M059J (cell line): ENCODE measurements at regions not wholly inside any gene's neighbourhood (a gene's known extent, or its start where the extent isn't known, plus 50 kb on each side); places are given as distances from the start of the nearest gene placed in this dataset.
"Not testable (repeated sequence)": the region's sequence is repeated elsewhere in the genome, so short reads cannot be mapped to it uniquely, and the experiment has no call there.

ENCODE experiments used
- DNase-seq: peaks from one replicate; pipeline ENCODE4 v3.0.0-alpha.2; 2012; ENCODE audit warnings: low read depth

DNA sequence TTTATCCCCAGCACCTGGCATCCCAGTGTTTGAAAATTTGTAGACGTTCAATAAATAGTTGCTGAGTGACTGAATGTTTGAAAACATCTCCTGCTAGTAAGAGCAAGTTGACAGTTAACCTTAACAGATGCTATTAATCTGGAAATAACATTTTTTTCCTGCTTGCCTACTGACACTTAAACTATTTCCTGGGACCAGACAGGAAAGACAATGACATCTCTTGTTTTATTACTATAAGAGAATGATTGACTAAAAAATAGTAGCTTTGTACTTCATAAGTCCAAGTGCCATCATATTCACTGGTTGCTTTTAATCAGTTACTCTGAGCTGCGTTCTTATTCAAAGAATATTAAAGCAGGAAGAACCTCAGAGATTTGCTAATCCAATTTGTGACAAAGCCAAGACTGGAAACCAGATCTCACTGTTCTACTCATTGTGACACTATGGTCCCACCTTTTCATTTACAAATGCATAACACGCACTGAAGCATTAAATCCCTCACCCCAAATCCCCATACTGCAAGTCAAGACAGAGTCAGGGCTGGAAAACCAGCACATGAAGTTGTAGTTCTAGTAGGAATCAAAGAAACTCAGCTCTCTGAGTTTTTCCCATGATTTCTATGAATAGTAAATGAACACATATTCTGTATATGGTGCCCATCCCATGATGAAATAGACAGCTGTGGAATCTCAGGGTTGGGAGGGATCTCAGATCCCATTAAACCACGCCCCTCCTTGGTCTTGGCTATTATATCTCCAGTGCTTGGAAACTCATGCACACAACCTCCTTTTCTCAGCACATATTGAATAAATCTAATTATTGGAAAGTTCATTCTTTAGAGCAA is 212.7 kb upstream of the P2RY1 start:
- no peak for DNase-seq

DNA sequence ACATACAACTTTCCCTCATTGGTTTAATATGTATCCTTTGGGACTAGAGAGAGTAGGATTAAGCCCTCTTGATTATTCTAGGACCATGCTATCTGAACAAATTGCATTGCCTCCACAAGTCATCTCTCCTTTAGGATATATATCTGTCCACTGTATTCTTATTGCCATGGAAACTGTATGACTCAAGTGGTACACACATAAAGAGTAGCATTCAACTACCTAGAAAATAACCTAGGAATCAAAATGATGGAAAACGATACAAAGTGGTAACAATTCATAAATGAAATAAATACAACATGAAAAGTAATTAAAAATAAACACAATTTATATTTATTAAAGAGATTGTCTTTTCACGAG is 212.1 kb upstream of the P2RY1 start:
- DNase-seq, result peak; percentile 9

DNA sequence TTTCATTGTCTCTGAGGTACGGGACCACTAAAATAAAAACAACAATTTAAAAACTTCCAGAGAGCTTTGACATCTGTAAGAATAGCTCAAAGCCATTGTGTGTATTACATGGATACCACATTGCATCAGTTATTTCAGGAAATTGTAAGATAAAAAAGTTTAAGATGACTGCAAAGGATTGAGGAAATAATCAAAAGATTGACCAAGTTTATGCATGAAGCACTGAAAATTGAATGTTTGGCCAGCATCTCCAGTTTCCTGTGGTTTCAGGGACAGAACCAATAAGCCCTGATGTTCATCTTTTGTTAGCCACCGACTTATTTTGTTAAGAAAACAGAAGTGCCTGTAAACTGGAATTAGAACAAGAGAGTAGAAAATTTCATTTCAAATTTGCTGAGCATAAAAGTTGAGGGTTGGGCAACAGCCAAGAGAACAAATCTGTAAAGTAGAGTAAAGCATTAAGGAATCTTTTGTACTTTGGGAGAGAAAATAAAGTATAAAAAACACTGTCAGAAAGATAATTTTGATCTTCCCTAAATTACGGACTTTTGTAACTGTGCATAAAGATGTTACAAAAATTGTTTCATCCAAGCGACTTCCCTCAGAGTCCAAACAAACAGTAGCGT is 211.5 kb upstream of the P2RY1 start:
- no peak for DNase-seq

DNA sequence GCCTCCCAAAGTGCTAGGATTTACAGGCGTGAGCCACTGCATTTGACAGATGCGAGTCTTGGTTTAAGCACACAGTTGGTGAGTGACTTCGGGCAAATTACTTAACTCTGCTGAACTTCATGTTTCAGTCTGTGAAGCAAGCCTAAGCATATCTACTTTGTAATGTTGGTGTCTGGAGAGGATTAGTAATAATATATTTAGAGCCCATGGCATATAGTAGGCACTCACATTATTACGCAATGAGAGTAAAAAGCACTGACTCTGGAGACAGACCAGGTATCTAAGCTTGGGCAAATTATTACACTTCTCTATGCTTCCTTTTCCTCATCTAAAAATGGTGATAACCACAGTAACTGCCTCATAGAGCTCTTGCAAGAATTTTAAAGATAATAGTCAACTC is 208.7 kb upstream of the P2RY1 start:
- no peak for DNase-seq

DNA sequence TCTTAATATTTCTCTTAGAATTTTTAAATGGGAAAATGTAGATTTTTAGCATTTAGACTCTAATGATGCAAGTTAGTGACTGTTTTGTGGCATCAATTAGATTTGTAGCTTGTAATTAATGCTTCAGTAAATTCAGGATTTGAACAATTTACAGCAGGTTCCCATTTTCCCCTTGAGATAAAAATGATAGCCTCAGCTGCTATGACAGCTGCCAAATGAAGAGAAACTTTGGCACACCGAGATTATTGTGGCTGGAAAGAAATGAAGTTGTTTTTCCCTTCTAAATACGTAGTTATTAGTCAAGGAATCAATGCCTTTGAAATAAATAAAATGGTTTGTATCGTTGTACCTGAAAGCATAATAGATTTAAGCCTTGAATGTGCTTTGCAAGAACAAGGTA is 206.4 kb upstream of the P2RY1 start:
- DNase-seq, result no peak

DNA sequence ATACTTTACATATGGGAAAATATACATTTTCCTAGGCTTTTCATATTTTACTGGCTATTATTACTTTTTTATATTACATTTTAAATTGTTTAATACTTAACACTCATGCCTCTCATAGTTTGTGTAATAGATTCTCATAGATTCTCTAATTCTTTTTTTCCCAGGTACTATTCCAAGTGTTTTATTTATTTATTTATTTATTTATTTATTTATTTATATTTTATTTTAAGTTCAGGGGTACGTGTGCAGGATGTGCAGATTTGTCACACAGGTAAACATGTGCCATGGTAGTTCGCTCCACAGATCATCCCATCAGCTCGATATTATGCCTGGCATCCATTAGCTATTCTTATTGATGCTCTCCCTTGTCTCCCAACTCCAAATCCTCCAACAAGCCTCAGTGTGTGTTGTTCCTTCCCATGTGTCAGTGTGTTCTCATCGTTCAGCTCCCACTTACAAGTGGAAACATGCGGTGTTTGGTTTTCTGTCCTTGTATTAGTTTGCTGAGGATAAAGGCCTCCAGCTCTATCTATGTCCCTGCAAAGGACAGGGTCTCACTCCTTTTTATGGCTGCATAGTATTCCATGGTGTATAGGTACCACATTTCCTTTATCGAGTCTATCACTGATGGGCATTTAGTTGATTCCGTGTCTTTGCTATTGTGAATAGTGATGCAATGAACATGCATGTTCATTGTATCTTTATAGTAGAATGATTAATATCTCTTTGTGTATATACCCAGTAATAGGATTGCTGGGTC is 205.4 kb upstream of the P2RY1 start:
- DNase-seq, result no peak

DNA sequence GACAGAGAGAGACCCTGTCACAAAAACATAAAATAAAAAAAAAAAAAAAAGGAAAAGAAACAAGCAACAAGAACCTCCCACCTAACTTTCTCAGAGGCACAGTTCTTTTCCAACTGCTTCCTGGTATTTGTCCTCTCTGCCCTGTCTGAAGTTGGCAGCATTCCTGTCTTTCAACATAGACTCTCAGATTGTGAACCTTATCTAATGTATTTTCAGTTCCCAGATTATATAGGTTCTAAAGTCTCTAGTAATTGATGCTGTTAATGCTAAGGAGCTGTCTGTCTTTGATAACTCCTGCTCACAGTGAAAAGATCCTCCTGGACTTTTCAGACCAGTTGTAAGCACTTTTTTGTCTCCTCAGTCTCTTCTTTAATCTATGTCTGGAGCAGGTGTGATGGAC is 199.5 kb upstream of the P2RY1 start:
- DNase-seq, result no peak

DNA sequence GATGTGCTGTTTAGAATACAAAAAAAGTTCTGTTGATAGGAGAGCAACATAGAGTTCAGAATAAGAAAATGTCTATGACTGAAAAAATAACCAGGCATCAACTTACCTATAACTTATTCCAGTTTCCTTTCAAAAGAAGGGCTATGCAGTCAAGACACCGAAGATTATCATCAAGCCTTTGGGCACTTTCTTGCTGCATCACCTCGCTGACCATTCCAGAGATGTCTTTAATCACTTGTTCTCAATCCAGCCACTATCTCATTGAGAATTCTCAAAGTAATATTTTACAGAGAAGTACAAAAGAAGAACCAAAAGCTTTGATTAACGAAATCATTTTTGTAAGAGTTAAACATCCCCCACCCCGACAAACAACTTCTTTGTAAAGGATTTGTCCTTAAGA is 198.3 kb upstream of the P2RY1 start:
- no peak for DNase-seq

DNA sequence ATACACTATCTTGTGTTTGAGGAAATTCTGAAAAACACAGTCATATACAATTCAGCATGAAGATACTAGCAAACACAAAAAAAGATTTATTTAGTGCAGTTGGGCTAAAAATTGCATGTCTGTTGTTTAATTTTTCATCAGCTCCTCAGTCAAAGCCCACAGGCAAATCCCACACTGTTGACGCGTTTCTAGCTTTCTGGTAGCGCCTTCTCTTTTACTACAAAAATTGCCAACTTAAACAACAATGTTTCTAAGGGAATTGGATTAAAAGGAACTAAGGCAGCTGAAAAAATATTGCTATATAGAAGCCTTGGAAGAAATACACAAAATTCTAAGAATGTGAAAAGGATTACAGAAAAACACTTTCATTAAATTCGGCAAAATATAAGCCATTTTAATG is 196.7 kb upstream of the P2RY1 start:
- no peak for DNase-seq

DNA sequence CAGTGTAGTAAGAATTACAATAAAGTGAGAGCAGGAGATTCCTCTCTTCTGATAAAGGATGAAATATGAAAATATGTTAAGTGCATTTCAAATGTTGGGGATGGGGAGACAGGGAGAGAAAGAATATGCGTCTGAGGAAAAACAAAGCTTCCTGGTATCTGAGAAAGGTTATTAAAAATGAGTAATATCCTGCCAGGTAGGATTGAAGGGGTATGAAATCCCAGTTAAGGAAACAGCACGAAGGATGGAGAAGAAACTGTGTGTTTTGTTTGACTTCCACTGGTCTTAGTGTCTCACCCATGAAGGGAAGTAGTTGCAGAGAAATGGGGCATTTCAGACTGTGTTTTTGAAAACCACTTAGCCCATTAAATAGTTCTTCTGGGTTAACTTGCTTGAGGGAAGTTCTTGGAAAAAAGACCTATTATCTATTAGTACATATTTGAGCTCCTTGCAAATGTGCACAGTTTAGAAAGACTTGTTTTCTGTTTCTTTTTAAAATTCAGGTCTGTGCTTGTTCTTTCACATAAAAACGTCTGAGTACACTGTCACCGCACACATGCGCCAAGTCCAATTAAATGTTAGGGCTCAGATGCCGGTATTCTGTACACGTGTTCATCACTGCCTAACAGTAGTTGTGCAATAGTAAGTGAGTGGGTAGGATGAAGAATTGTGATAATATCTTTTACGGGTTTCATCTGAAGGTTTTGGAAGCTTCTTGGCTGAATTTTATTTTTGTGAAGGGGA is 196.1 kb upstream of the P2RY1 start:
- DNase-seq, result no peak

DNA sequence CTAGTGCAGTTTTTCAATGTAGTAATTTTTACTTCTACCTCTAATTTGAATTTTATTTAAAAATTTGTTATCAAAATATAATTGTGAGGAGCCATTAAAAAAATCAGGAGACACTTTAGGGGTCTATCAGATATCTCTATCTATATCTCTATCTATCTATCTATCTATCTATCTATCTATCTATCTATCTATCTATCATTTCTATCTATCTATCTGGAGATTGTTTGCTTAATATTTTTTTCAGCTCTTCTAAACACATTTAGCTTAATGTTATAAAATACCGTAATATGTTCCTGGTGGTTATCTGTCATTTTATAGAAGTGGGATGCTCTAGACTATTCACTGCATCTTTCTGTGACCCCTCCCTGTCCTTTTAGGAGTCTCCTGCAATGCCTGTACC is 193.7 kb upstream of the P2RY1 start:
- no peak for DNase-seq

DNA sequence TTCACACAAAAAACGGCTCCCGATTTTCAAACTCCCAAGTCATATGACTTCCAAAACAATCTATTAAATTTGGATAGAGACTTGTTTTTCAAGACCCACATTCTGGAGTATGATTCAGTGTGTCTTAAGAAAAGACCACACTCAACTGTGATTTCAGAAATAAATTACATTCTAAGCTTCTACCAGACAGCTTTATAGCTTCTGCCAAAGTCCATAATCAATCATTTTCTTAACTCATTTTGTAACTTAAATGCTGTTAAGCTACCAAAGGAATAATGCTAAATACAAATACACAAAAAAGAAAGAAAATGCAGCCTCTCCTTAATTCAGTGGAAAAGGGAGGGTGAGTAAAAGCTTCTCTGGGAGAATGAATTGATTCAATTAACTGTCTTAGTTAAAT is 192.3 kb upstream of the P2RY1 start:
- DNase-seq, result no peak

DNA sequence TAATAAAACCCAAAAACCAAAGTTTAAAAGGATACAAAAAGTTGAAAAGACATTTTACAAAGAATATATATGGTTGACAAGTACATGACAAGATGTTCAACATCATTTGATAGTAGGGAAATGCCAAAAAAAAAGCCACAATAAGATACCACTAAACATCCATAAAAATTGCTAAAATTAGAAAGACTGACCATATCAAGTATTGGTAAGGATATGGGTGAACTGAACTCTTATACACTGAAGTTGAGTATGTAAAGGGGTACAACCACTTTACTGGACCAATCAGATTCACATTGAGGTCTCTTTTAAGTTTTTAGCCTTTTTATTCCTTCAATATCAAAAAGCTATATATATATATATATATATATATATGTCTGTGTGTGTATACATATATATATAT is 190.5 kb upstream of the P2RY1 start:
- no peak for DNase-seq

DNA sequence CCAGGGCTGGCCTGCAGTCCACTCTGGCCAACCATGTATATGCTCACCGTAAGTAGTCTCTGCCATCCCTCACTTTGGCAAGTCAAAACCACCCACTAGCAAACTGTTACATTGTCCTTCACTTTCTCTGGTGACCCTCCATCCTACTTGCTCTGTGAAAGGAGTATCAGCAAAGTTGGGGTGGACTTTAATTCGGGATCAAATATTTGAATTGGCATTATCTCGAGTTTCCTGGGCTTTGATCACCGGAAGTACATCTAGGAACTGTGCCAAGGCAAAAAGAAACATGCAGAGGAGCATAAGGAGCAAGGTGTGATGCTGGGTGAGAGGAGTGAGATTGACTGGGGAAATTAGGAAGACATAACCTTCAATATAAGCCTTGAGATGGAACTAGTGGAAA is 188.9 kb upstream of the P2RY1 start:
- no peak for DNase-seq

DNA sequence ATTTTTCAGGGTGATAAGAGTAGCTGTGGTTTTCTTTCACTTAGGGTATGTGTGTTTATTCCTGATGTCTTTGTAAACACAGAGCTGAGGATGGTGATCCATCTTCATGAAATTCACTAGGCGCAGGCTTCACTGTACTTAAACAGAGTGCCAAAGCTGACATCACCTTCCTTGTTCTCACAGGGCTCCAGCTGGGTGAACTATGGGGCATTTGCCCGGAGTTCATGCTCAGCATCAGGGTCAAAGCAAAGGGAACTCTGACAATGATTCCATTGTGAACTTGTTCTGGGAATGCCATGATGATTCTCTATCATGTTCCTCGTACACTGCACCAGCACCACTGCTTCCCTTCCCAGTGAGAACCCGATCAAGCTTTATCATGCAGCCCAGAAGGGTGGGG is 184.8 kb upstream of the P2RY1 start:
- no peak for DNase-seq

DNA sequence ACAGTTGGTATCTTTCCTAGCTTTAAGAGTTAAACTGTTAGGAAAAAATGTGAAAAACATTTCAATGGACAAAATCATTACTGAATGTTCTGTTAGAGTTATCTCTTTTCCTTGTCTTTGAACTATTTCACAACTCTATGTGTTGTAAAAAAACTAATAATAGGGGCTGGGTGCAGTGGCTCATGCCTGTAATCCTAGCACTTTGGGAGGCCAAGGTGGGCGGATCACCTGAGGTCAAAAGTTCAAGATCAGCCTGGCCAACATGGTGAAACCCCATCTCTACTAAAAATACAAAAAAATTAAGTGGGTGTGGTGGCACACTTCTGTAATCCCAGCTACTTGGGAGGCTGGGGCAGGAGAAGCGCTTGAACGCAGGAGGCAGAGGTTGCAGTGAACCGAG is 184.0 kb upstream of the P2RY1 start:
- not testable (repeated sequence) for DNase-seq

DNA sequence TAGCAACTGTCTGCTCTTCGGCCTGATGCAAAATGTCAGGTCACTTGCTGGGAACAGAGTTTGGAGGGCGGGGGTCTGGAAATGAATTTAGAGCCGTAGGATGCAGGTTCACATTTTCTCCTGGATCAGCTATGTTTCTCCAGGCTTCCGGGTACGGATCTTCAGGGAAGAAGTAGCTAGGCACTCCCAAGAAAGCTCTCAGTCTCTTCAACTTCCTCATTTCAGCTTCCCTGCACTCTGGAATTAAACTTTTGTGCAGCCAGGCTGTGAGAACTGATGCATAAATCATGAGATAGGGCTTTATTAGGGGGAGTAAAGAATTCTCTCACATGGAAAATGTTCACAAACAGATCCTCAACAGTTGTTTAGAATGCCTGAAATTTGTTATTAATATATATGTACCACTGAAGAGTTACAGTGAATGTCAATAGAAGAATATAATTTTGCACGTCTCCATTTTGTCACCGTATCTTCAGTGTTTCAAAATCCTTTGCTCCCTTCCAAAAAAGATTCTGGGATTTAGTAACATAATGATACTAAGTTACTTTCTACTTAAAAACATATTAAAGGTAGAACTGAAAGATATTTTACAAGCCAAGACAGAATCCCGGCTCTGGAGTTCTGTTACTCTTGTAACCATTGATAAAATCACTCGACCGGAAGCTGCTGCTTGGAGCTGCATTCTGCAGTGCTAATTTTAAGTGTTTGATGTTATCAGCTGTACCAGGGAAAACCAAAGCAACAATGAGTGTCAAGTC is 178.5 kb upstream of the P2RY1 start:
- DNase-seq, result peak; percentile 7

DNA sequence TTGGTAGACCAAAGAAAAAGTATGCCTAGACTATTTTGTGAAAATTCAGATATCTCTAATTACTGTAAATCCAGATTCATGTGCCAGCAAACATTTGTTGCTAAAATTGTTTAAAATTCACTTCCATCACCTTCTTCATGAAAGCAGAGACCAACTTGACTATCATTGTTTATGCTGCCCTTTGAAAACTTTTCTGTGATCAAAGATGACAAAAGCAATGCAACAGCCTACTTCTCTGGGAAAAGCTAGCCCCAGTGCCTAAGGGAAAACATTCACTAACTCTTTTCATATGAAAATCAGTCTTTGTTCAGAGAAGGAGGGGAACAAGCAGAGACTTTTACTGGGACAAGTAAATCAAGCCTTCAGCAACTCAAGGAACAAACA is 178.0 kb upstream of the P2RY1 start:
- DNase-seq, result no peak

DNA sequence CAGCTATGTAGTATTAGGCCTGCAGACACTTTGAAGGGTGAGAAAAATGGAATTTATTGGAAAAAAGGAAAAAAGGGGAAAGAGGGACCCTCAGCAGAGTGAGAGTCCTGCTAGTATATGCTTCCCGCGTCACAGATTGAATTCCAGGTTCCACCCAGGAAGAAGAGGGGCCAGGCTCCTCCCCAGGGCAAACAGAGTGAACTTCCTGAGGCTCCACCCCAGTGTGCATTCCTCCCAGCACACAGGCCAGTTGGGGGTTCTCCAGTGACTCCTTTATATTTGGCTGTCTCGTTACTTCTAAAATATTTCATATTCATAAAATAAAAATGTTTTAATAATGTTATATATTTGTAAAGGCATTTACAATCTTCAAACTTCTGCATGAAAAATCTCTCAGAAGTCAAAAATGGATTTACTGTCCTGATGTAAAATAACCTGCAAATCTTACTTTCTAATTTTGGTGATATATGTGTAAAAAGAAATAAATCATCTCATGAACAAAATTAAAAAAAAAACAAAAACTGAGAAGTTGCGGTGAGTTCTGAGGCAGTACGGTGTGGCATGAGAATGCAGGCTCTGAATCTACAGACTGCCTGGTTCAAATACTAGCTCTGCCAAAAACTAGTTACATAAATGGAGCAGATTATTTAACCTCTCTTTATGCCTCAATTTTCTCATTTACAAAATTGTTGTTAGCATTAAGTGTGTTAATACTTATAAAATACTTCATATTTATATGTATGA is 175.8 kb upstream of the P2RY1 start:
- no peak for DNase-seq

DNA sequence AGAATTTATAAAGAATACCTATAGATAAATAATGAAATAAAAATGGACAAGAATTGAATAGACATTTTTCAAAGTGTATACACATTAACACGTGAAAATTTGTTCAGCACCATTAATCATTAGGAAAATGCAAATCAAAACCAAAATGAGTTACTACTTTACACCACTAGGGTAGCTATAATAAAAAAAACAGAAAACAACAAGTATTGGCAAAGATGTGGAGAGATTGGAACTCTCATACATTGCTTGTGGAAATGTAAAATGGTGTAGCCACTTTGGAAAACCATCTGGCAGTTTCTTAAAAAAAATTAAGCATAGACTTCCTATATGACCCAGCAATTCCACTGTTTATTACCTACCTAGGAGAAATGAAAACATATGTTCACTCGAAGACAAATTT is 172.8 kb upstream of the P2RY1 start:
- DNase-seq, result no peak

DNA sequence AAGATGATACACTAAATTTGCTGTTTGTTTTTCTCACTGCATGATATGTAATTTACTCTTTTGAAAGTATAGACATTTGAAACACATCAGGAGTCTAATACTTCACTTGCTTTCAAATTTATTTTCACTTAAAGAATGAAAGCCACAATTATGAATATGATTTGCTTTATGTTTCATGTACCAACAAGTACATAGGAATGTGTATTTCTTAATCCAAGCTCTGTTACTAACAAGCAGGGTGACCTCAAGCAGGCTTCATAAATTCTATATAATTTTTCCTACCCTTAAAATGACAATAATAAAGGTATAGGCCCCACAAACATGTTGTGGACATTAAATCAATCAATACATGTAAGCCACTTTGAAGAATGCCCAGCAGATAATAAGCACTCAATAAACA is 170.2 kb upstream of the P2RY1 start:
- no peak for DNase-seq
